ENCODE measurements at regions not wholly inside any gene's neighbourhood (a gene's known extent, or its start where the extent isn't known, plus 50 kb on each side); places are given as distances from the start of the nearest gene placed in this dataset.

- in situ Hi-C loops (cut with MboI) (no loop called here), intact Hi-C loops (cut with micrococcal nuclease) (no loop called here)
- no peak for DNase-seq (ENCODE audit: extremely low read depth in 1 of 4, low spot score in 3 of 4)
- no peak for ATAC-seq
- ChIA-PET CTCF (ENCODE audit: low intra/inter-chr PET ratio) (no interaction called here), POLR2A (no interaction called here)
- no peaks in the 10 kb centered on the region for H3K9me1 ChIP-seq (ENCODE audit: control insufficient read depth, insufficient read depth, low read length)
- no peak for TF ChIP-seq CBX8 (IDR thresholded peaks at IDR 0.05; ENCODE audit: borderline replicate concordance, extremely low read depth, low read depth, low read length, poor library complexity, severe bottlenecking)
- 0 out of 2 replicates have a peak, but pooled peaks have one; percentile 27 for TF ChIP-seq FOXJ2 (tag; IDR thresholded peaks at IDR 0.05)
- H3K27ac ChIP-seq (ENCODE audit: extremely low read depth, low read depth, low read length): no peak overlapping the region
- H4K20me1 ChIP-seq (replicated peaks; ENCODE audit: control insufficient read depth, insufficient read depth, low read length): no peaks in the 10 kb centered on the region
- H3K4me3 ChIP-seq: no peak overlapping the region
- H3K79me2 ChIP-seq (ENCODE audit: control insufficient read depth, insufficient read depth, low read length): no peaks in the 10 kb centered on the region
- H3K27me3 ChIP-seq (ENCODE audit: control insufficient read depth in 2 of 2, insufficient read depth in 2 of 2, low read length in 2 of 2): no peaks in the 10 kb centered on the region; a peak in 1 of 5 replicates
- no peaks in the 10 kb centered on the region for H3K9me3 ChIP-seq (replicated peaks; ENCODE audit: control insufficient read depth, insufficient read depth, low read depth, low read length)
- H3K4me1 ChIP-seq (replicated peaks in 1 of 2; ENCODE audit: control insufficient read depth in 2 of 2, insufficient read depth in 2 of 2, low read length in 2 of 2): no peaks in the 10 kb centered on the region
- WGBS (ENCODE audit: insufficient coverage, low coverage, missing lambda C conversion rate): 1% methylated on average over 8 of the region's 10 CpGs
- FAIRE-seq: no peak
- H3K36me3 ChIP-seq (ENCODE audit: control insufficient read depth, insufficient read depth, low read length): no peaks in the 10 kb centered on the region
- H2AFZ ChIP-seq (ENCODE audit: low read depth, low read length): no peak overlapping the region
- H3K4me2 ChIP-seq (ENCODE audit: insufficient read depth, low read length): no peak overlapping the region
- no peak overlapping the region for H3K9ac ChIP-seq (ENCODE audit: insufficient read depth in 1 of 2, low read depth in 2 of 2, low read length in 2 of 2)
- BruUV-seq (replicated peaks): no TSS peak
Observed at GRCh38 chr9:13971966-13972655, 341.8 kb downstream of the NFIB start.

- Histone ChIP-seq H3K9me3 (replicated peaks; ENCODE audit: control insufficient read depth, insufficient read depth, low read depth, low read length) (no peaks in the 10 kb centered on the region), H3K9me1 (ENCODE audit: control insufficient read depth, insufficient read depth, low read length) (no peaks in the 10 kb centered on the region), H3K4me3 (no peak overlapping the region), H3K27me3 (ENCODE audit: control insufficient read depth in 2 of 2, insufficient read depth in 2 of 2, low read length in 2 of 2) (no peaks in the 10 kb centered on the region; a peak in 1 of 5 replicates), H3K79me2 (ENCODE audit: control insufficient read depth, insufficient read depth, low read length) (no peaks in the 10 kb centered on the region), H3K27ac (ENCODE audit: extremely low read depth, low read depth, low read length) (no peak overlapping the region), H2AFZ (ENCODE audit: low read depth, low read length) (no peak overlapping the region), H3K4me2 (ENCODE audit: insufficient read depth, low read length) (no peak overlapping the region), H4K20me1 (replicated peaks; ENCODE audit: control insufficient read depth, insufficient read depth, low read length) (no peaks in the 10 kb centered on the region), H3K4me1 (replicated peaks in 1 of 2; ENCODE audit: control insufficient read depth in 2 of 2, insufficient read depth in 2 of 2, low read length in 2 of 2) (no peaks in the 10 kb centered on the region), H3K9ac (ENCODE audit: insufficient read depth in 1 of 2, low read depth in 2 of 2, low read length in 2 of 2) (no peak overlapping the region), H3K36me3 (ENCODE audit: control insufficient read depth, insufficient read depth, low read length) (no peaks in the 10 kb centered on the region)
- in situ Hi-C loops (cut with MboI) (no loop called here), intact Hi-C loops (cut with micrococcal nuclease) (no loop called here)
- DNase-seq (ENCODE audit: extremely low read depth in 1 of 4, low spot score in 3 of 4) (no peak), FAIRE-seq (no peak), ATAC-seq (no peak)
- BruUV-seq (replicated peaks): no TSS peak
- 3% methylated on average over 3 of the region's 4 CpGs for WGBS (ENCODE audit: insufficient coverage, low coverage, missing lambda C conversion rate)
- ChIA-PET CTCF (ENCODE audit: low intra/inter-chr PET ratio) (no interaction called here), POLR2A (no interaction called here)
- no peak for TF ChIP-seq WHSC1 (IDR thresholded peaks at IDR 0.05; ENCODE audit: low read length)
- no peak for TF ChIP-seq CREB5 (CRISPR knock-in tag; IDR thresholded peaks at IDR 0.05)
- no peak for TF ChIP-seq PHF8 (IDR thresholded peaks at IDR 0.05; ENCODE audit: borderline replicate concordance, low read length)
- TF ChIP-seq, protein P1, sequence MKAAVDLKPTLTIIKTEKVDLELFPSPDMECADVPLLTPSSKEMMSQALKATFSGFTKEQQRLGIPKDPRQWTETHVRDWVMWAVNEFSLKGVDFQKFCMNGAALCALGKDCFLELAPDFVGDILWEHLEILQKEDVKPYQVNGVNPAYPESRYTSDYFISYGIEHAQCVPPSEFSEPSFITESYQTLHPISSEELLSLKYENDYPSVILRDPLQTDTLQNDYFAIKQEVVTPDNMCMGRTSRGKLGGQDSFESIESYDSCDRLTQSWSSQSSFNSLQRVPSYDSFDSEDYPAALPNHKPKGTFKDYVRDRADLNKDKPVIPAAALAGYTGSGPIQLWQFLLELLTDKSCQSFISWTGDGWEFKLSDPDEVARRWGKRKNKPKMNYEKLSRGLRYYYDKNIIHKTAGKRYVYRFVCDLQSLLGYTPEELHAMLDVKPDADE (conservative IDR thresholded peaks at IDR 0.05; ENCODE audit: control insufficient read depth, low read depth, low read length): no peak
- no peak for TF ChIP-seq NCOR1 (IDR thresholded peaks at IDR 0.05)
- no peak for TF ChIP-seq MECOM (CRISPR knock-in tag; IDR thresholded peaks at IDR 0.05)
- no peak for TF ChIP-seq ZNF512 (tag; IDR thresholded peaks at IDR 0.05)
- TF ChIP-seq, protein P2, sequence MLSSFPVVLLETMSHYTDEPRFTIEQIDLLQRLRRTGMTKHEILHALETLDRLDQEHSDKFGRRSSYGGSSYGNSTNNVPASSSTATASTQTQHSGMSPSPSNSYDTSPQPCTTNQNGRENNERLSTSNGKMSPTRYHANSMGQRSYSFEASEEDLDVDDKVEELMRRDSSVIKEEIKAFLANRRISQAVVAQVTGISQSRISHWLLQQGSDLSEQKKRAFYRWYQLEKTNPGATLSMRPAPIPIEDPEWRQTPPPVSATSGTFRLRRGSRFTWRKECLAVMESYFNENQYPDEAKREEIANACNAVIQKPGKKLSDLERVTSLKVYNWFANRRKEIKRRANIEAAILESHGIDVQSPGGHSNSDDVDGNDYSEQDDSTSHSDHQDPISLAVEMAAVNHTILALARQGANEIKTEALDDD (IDR thresholded peaks at IDR 0.05): no peak
Observed at GRCh38 chr9:13971415-13971814, 342.5 kb downstream of the NFIB start.

Data from K562 (cell line).